PC-9 (cell line): ENCODE measurements at regions not wholly inside any gene's neighbourhood (a gene's known extent, or its start where the extent isn't known, plus 50 kb on each side); places are given as distances from the start of the nearest gene placed in this dataset.

Experiments
- BruUV-seq: library from RNA; stranded (reverse); fragments of 400-500 nt; replicated peaks from 2 replicates; lab custom pipeline; 2021; lab: Mats Ljungman, UMichigan
- CTCF ChIA-PET: fragments of 300-600 bp; sonication (Branson Sonifier 250); formaldehyde crosslinking; loops from one replicate; lab custom pipeline; 2022; ENCODE audit warnings: antibody characterized with exemption; lab: Charles Lee
- POLR2A ChIA-PET: fragments of 300-600 bp; sonication (Branson Sonifier 250); formaldehyde crosslinking; loops from one replicate; lab custom pipeline; 2022; ENCODE audit warnings: antibody characterized with exemption; ENCODE audit not compliant: unreplicated experiment; lab: Charles Lee
- DNase-seq, 2 experiments: peaks; one replicate each; pipeline versions ENCODE4 v3.0.0 to v3.0.0-alpha.2; 2015 to 2022; ENCODE audit warnings: mixed read lengths in 1 of 2
- H2AFZ ChIP-seq: fragments of 200-600 bp; sonication (generic); 2 replicates; pipeline ENCODE4 v1.8.1; 2017; ENCODE audit warnings: antibody characterized with exemption
- H3F3A ChIP-seq: fragments of 200-600 bp; sonication (generic); 2 replicates; pipeline ENCODE4 v1.8.1; 2017; ENCODE audit warnings: antibody characterized with exemption, mild to moderate bottlenecking, low read depth; ENCODE audit not compliant: insufficient read depth
- H3K27ac ChIP-seq: fragments of 200-600 bp; sonication (generic); 2 replicates; pipeline ENCODE4 v1.6.1; 2016; ENCODE audit warnings: mixed run types
- H3K27me3 ChIP-seq: fragments of 200-600 bp; sonication (generic); 2 replicates; pipeline ENCODE4 v1.6.1; 2016; ENCODE audit warnings: low read depth, mixed run types; ENCODE audit not compliant: insufficient read depth
- H3K36me3 ChIP-seq: fragments of 200-600 bp; sonication (generic); 2 replicates; pipeline ENCODE4 v1.6.1; 2016; ENCODE audit warnings: low read depth, mixed run types
- H3K4me1 ChIP-seq: fragments of 200-600 bp; sonication (generic); replicated peaks from 2 replicates; pipeline ENCODE4 v1.6.1; 2016; ENCODE audit warnings: mixed run types; ENCODE audit not compliant: insufficient read depth
- H3K4me2 ChIP-seq: fragments of 200-600 bp; sonication (generic); 2 replicates; pipeline ENCODE4 v1.6.1; 2017; ENCODE audit warnings: mixed run types
- H3K4me3 ChIP-seq: fragments of 200-600 bp; sonication (generic); 2 replicates; pipeline ENCODE4 v1.6.1; 2016; ENCODE audit warnings: mixed run types
- H3K79me2 ChIP-seq: fragments of 200-600 bp; sonication (generic); 2 replicates; pipeline ENCODE4 v1.6.1; 2017; ENCODE audit warnings: low read depth, mixed run types
- H3K9me2 ChIP-seq: fragments of 200-600 bp; sonication (generic); 2 replicates; pipeline ENCODE4 v1.8.1; 2017; ENCODE audit warnings: mild to moderate bottlenecking; ENCODE audit not compliant: insufficient read depth
- H3K9me3 ChIP-seq: fragments of 200-600 bp; sonication (generic); 2 replicates; pipeline ENCODE4 v1.8.1; 2016; ENCODE audit warnings: low read depth; ENCODE audit not compliant: insufficient read depth
- H4K20me1 ChIP-seq: fragments of 200-600 bp; sonication (generic); 2 replicates; pipeline ENCODE4 v1.8.1; 2017; ENCODE audit not compliant: insufficient read depth
- EZH2 ChIP-seq: fragments of 200-600 bp; sonication (generic); IDR thresholded peaks from 2 replicates; pipeline ENCODE4 v1.8.0; 2017; ENCODE audit warnings: antibody characterized with exemption, low read depth
- intact Hi-C: fragments of 100-400 bp; cut with micrococcal nuclease; formaldehyde crosslinking; loops from one replicate; pipeline ENCODE4 v1.10.0; 2022; ENCODE audit not compliant: unreplicated experiment
- TF ChIP-seq, protein P1 (sequence below): fragments of 200-600 bp; sonication (generic); conservative IDR thresholded peaks from 2 replicates; pipeline ENCODE4 v1.6.1; 2017; ENCODE audit warnings: mixed run types, antibody characterized with exemption, mild to moderate bottlenecking, moderate library complexity

DNA sequence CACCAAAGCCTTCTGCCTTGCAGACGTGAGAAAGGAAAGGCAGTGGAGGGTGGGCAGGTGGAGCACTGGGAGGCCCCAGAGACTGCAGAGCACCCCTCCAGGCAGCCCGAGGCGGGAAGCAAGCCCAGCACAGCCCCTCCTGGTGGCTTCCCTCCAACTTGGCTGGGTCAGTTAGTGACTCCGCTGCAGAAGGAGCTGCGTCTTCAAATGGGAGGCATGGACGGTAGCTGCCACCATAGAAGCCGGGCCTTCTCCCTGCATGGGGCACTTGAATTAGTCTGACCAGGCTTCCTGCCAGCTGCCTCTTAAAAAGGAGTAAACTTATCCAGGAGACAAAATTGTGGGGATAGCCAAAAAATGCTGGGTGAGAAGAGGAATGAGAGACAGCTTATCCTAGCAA is 88.0 kb upstream of the RPS6KA2 start:
- H3K36me3 ChIP-seq = no peaks in the 10 kb centered on the region
- no peak for TF ChIP-seq EZH2
- TF ChIP-seq, protein P1, sequence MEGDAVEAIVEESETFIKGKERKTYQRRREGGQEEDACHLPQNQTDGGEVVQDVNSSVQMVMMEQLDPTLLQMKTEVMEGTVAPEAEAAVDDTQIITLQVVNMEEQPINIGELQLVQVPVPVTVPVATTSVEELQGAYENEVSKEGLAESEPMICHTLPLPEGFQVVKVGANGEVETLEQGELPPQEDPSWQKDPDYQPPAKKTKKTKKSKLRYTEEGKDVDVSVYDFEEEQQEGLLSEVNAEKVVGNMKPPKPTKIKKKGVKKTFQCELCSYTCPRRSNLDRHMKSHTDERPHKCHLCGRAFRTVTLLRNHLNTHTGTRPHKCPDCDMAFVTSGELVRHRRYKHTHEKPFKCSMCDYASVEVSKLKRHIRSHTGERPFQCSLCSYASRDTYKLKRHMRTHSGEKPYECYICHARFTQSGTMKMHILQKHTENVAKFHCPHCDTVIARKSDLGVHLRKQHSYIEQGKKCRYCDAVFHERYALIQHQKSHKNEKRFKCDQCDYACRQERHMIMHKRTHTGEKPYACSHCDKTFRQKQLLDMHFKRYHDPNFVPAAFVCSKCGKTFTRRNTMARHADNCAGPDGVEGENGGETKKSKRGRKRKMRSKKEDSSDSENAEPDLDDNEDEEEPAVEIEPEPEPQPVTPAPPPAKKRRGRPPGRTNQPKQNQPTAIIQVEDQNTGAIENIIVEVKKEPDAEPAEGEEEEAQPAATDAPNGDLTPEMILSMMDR = no peak
- no peak for DNase-seq
- H3K79me2 ChIP-seq = no peaks in the 10 kb centered on the region
- H3F3A ChIP-seq = no peaks in the 10 kb centered on the region
- H2AFZ ChIP-seq = no peak overlapping the region
- no peak overlapping the region for H3K4me2 ChIP-seq
- no peak overlapping the region for H3K4me3 ChIP-seq
- H3K4me1 ChIP-seq = no peaks in the 10 kb centered on the region
- H3K27me3 ChIP-seq = no peaks in the 10 kb centered on the region
- BruUV-seq = no TSS peak
- H3K9me2 ChIP-seq = no peaks in the 10 kb centered on the region
- intact Hi-C loops = no loop called here
- H4K20me1 ChIP-seq = no peaks in the 10 kb centered on the region
- ChIA-PET CTCF (no interaction called here), POLR2A (no interaction called here)
- no peaks in the 10 kb centered on the region for H3K9me3 ChIP-seq
- H3K27ac ChIP-seq = no peak overlapping the region

DNA sequence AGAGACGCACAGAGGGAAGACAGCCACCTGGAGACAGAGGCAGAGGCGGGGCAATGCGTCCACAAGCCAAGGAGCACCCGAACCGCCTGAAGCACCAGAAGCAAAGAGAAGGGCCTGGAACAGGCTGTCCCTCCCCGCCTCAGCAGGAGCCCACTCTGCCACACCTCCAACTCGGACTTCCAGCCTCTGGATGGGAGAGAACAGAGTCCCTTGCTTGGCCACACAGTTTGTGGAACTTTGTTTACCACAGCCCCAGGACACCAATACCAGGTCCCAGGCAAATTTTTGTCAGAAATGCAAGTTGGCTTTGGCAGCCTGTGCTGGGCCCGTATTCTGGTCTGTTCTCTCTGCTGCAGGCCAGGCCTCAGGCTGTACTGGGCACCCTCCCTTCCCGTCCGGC is 87.5 kb upstream of the RPS6KA2 start:
- Histone ChIP-seq H3K4me1 (no peaks in the 10 kb centered on the region), H3F3A (no peaks in the 10 kb centered on the region), H3K9me2 (no peaks in the 10 kb centered on the region), H3K79me2 (no peaks in the 10 kb centered on the region), H3K27ac (no peak overlapping the region), H2AFZ (no peak overlapping the region), H3K27me3 (no peaks in the 10 kb centered on the region), H3K9me3 (no peaks in the 10 kb centered on the region), H4K20me1 (no peaks in the 10 kb centered on the region), H3K4me3 (no peak overlapping the region), H3K36me3 (no peaks in the 10 kb centered on the region), H3K4me2 (no peak overlapping the region)
- ChIA-PET POLR2A (no interaction called here), CTCF (no interaction called here)
- BruUV-seq = no TSS peak
- TF ChIP-seq EZH2 = no peak
- TF ChIP-seq, protein P1 = no peak
- no peak for DNase-seq
- intact Hi-C loops = no loop called here

DNA sequence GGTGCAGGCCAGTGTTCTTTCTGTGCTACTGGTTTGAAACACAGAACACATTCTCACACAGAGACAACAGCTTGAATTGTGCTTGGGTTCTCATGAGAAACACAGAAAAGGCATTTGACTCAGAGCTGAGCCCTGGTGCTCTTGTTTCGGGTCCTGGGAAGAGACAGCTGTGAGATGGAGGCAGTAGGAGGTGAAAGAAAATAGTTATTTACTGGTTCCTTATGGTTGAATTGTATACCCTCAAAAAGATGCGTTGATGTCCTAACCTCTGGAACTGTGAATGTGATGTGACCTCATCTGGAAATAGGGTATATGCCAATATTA is 87.1 kb upstream of the RPS6KA2 start:
- no peak for TF ChIP-seq EZH2
- TF ChIP-seq, protein P1 = no peak
- ChIA-PET POLR2A (no interaction called here), CTCF (no interaction called here)
- Histone ChIP-seq H3K4me3 (no peak overlapping the region), H2AFZ (no peak overlapping the region), H3K79me2 (no peaks in the 10 kb centered on the region), H3F3A (no peaks in the 10 kb centered on the region), H3K36me3 (no peaks in the 10 kb centered on the region), H3K9me2 (no peaks in the 10 kb centered on the region), H3K27me3 (no peaks in the 10 kb centered on the region), H3K9me3 (no peaks in the 10 kb centered on the region), H4K20me1 (no peaks in the 10 kb centered on the region), H3K27ac (no peak overlapping the region), H3K4me2 (no peak overlapping the region), H3K4me1 (no peaks in the 10 kb centered on the region)
- intact Hi-C loops = no loop called here
- BruUV-seq = no TSS peak
- DNase-seq = no peak
